A549 (cell line): ENCODE measurements at regions not wholly inside any gene's neighbourhood (a gene's known extent, or its start where the extent isn't known, plus 50 kb on each side); places are given as distances from the start of the nearest gene placed in this dataset.

Experiments
- BHLHE40 ChIP-seq: IDR thresholded peaks from 2 replicates; pipeline ENCODE4 v1.6.1; 2012; ENCODE audit warnings: low read depth, low read length, inconsistent platforms
- CHD4 ChIP-seq: fragments of 200-600 bp; sonication (generic); IDR thresholded peaks from 2 replicates; pipeline ENCODE4 v1.6.1; 2016; ENCODE audit warnings: antibody characterized with exemption, mild to moderate bottlenecking, borderline replicate concordance
- CTCF ChIP-seq: fragments of >200 bp; sonication (Bioruptor Twin); formaldehyde crosslinking; IDR thresholded peaks from 3 replicates; pipeline ENCODE4 v1.5.1; 2016
- EP300 ChIP-seq, 2 experiments: fragments of >200 bp; sonication (Bioruptor Twin); formaldehyde crosslinking; IDR thresholded peaks; 2 replicates in 1 of 2; 3 replicates in 1 of 2; pipeline ENCODE4 v1.6.1; 2016 to 2017
- FOSL2 ChIP-seq, 2 experiments: fragments of 450-650 bp in 1 of 2; fragments of >200 bp in 1 of 2; sonication (Bioruptor Twin) in 1 of 2; formaldehyde crosslinking; IDR thresholded peaks; 2 replicates each; pipeline versions ENCODE4 v1.5.0 to v1.6.1; 2016 to 2020; ENCODE audit warnings: mild to moderate bottlenecking in 1 of 2, moderate library complexity in 1 of 2
- HDAC2 ChIP-seq: fragments of 200-600 bp; sonication (generic); IDR thresholded peaks from 2 replicates; pipeline ENCODE4 v1.6.1; 2016
- HOXA7 ChIP-seq: fragments of 250-450 bp; sonication (Bioruptor Pico); IDR thresholded peaks from 2 replicates; pipeline ENCODE4 v1.5.0; 2020; ENCODE audit warnings: mild to moderate bottlenecking, moderate library complexity
- MAZ ChIP-seq: fragments of 150-350 bp; IDR thresholded peaks from 2 replicates; pipeline ENCODE4 v1.6.1; 2014; ENCODE audit warnings: antibody characterized with exemption, low read depth, low read length, borderline replicate concordance
- MYC ChIP-seq: IDR thresholded peaks from 2 replicates; pipeline ENCODE4 v1.6.1; 2012; ENCODE audit warnings: mild to moderate bottlenecking, inconsistent platforms, low read length, improper control_type of control experiment, borderline replicate concordance
- PBX3 ChIP-seq: IDR thresholded peaks from 2 replicates; pipeline ENCODE4 v1.6.1; 2012
- PHF8 ChIP-seq: fragments of 200-600 bp; sonication (generic); IDR thresholded peaks from 2 replicates; pipeline ENCODE4 v1.6.1; 2016; ENCODE audit warnings: low read depth, mild to moderate bottlenecking, antibody characterized with exemption, moderate library complexity, borderline replicate concordance
- POLR2A ChIP-seq: IDR thresholded peaks from 2 replicates; pipeline ENCODE4 v1.6.1; 2012; ENCODE audit warnings: mild to moderate bottlenecking, low read length
- POLR2AphosphoS2 ChIP-seq: conservative IDR thresholded peaks from 2 replicates; pipeline ENCODE4 v1.6.1; 2012; ENCODE audit warnings: low read length, improper control_type of control experiment, inconsistent platforms
- TF ChIP-seq, protein P1 (sequence below): IDR thresholded peaks from 2 replicates; pipeline ENCODE4 v1.6.1; 2012

- TF ChIP-seq PBX3, result no peak
- no peak for TF ChIP-seq POLR2A
- TF ChIP-seq POLR2AphosphoS2, result no peak
- no peak for TF ChIP-seq FOSL2 (IDR thresholded peaks at IDR 0.05)
- TF ChIP-seq FOSL2 (CRISPR knock-in tag; IDR thresholded peaks at IDR 0.05), result no peak
- no peak for TF ChIP-seq CTCF
- TF ChIP-seq BHLHE40, result no peak
- no peak for TF ChIP-seq EP300 (IDR thresholded peaks at IDR 0.05)
- no peak for TF ChIP-seq HOXA7 (CRISPR knock-in tag)
- no peak for TF ChIP-seq CHD4
- no peak for TF ChIP-seq HDAC2
- no peak for TF ChIP-seq MAZ
- no peak for TF ChIP-seq MYC
- TF ChIP-seq, protein P1, sequence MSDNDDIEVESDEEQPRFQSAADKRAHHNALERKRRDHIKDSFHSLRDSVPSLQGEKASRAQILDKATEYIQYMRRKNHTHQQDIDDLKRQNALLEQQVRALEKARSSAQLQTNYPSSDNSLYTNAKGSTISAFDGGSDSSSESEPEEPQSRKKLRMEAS, result no peak
- TF ChIP-seq PHF8, result no peak
Observed at GRCh38 chr5:17099946-17100345, 117.5 kb upstream of the BASP1 start.
